GM18517 (cell line): ENCODE measurements at regions not wholly inside any gene's neighbourhood (a gene's known extent, or its start where the extent isn't known, plus 50 kb on each side); places are given as distances from the start of the nearest gene placed in this dataset.
"Not testable (repeated sequence)": the region's sequence is repeated elsewhere in the genome, so short reads cannot be mapped to it uniquely, and the experiment has no call there.

Experiments
- ATAC-seq: cut with Tn5 transposase; IDR thresholded peaks from one replicate; pipeline ENCODE4 v1.9.1; 2021; ENCODE audit warnings: mild to moderate bottlenecking, moderate library complexity; ENCODE audit not compliant: unreplicated experiment

DNA sequence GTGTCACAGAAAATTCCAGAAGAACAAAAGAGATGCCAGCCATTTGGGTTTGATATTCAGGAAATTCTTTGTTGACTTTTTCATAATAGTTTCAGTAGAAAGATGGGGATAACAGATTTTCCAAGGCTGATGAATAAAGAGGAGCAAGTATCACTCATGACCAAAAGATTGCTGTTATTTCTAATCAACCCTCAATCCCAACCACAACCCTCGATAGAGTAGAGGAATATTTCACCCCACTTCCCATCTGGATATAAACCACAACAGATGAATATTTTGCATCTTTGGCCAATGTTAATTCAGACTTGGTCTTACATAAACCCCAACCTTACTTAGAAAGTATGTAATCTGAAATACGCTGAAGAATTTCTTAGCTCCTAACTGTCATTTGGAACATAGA is 232.4 kb downstream of the SEC16B start:
- ATAC-seq: no peak

DNA sequence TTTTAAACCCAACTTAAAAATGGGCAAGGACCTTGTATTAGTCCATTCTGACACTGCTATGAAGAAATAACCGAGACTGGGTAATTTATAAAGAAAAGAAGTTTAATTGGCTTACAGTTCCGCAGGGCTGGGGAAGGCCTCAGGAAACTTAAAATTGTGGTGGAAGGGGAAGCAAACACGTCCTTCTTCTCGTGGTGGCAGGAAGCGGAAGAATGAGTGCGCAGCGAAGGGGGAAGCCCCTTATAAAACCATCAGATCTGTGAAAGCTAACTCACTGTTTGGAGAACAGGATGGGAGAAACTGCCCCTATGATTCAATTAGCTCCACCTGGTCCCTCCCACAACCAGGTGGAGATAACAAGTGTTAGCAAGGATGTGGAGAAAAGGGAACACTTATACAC is 237.7 kb downstream of the SEC16B start:
- no peak for ATAC-seq

DNA sequence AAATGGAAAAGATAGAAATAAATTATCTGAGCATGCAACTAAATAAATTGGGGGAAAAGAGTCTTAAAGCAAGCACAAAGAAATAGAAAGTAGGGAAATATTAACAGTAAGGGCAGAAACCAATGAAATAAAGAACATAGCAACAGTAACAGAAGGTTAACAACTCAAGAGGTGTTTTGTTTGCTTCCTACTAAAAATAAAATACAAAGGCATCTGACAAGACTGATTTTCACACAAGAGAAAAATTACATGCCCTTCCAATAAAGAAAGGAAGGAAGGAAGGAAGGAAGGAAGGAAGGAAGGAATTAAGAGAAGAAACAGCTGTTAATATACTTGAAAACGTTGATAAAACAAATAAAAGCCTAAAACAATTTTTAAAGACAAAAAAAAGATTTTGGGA is 240.2 kb downstream of the SEC16B start:
- no peak for ATAC-seq

DNA sequence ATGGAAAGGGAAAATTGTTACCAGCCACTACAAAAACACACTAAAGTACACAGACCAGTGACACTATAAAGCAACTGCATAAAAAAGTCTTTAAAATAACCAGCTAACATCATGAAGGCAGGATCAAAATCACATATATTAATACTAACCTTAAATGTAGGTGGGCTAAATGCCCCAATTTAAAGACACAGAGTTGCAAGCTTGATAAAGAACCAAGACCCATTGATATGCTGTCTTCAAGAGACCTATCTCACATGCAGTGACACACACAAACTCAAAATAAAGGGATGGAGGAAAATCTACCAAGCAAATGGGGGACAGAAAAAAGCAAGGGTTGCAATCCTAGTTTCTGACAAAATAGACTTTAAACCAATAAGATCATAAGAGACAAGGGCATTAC is 246.3 kb downstream of the SEC16B start:
- no peak for ATAC-seq

DNA sequence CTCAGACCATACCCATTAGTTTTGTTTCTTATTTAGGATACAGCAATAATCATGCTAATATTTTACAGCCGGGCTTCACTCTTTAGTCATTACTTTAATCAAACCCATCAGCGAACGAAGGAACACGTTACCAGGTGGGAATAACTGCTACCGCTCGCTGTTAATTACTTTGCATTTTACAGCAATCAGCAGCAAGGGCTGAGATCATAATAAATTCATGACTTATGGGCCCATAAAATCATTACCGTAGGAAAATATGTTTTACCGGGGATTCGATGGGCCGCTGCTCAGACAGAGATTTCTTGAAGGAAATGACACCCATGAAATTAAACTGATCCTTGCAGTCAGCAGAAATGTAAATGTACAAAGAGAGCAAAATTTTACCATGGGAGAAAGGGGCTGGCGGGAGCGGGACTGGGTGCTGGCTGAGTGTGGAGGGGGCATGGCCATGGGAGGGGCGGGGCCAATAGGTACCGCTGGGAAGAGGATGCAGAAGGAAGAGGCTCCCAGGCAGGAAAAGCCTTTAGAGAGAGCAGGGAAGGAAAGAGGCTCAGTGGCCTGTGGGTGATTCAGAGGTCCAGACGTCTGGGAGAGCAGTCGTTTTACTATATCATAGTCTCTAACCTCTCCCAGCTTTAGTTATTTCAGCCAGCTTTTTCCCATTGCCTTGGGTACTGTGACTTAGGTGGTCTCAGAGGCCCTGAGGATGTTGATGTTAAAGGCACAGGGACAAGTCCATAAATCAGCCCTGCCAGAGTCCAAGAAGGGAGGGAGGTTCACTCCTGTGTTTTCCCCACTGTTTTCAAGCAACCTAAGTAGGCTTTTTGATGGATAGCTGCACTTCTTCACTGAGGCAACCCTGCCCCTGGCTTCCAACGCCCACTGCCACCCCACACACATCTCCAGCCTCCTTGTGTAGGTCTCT is 258.9 kb downstream of the SEC16B start:
- ATAC-seq: no peak

DNA sequence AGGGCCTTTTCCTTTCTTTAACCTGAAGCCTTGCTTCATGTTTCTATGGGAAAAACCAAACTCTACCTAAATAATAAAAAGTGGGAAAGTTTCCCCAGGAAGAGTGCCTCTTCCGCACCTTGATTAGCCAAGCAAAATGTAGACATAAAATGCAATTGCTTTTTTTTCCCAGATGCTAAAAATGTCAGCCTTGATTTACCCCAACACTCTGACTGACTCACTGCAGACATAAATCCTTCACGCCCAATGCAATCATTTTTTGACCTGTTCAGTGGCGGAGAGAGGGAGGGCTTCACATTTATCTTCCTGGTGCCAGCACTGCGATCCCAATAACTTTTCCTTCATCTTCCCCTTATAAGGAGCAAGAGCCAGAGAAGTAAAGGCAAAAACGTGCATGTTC is 261.5 kb downstream of the SEC16B start:
- no peak for ATAC-seq

DNA sequence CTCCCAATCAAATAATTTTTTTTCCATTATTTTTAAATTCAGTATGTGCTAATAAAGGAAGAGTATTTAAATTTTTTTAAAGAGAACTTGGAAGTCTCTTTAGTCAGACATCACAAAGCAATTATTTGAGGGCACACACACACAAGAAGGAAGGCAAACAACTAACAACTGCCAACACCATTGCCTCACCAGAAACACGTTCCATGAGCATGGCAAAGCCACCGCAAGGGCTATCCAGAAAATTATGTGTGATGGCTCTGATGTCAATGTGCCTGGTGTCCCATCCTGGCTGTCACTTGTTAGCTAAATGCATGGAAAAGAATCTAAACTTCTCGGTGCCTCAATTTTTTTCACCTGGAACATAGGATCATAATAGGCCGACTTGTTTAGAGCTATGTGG is 262.9 kb downstream of the SEC16B start:
- ATAC-seq: no peak

DNA sequence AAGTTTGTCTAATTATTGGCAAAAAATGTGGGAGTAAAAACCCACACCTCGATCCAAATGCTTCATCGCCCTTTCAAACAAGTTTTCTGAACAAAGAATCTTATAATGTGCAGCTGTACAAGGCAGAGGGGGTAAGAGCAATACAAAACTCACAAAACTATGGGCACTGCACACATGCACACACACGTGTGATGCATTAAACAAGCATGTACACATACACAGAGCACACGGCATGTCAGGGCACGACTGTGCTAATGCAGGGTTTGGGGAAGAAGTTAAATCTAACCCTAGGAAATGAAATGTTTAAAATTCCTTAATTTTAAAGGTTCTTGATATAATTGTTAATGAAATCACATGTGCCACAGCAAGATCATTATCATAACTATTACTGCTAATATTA is 264.0 kb downstream of the SEC16B start:
- ATAC-seq: no peak

DNA sequence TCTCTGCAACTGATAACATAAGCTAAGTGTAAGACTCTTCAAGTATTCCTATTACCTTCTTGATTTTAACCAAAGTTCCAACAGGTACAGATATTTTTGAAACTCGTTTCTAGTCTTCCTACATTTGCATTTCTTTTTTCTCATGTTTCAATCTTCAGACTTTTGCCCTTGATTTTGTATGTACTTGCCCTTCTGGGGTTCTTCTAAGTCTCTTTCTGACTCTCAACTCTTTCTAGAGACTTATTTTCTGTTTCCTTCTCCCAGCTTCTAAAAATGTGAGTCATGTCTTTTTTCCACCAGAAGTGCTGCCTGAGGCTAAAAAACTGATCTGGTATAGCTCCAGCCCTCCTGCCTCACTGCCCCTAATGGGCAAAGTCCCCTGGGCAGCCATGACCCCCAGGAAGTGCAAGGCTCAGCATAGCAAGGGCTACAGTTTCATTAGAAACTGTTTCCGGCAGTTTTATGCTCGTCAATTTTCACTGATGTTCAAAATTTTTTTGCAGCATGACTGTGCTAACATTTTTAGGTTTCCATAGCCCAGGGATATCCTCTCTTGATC is 265.9 kb downstream of the SEC16B start:
- ATAC-seq: no peak

DNA sequence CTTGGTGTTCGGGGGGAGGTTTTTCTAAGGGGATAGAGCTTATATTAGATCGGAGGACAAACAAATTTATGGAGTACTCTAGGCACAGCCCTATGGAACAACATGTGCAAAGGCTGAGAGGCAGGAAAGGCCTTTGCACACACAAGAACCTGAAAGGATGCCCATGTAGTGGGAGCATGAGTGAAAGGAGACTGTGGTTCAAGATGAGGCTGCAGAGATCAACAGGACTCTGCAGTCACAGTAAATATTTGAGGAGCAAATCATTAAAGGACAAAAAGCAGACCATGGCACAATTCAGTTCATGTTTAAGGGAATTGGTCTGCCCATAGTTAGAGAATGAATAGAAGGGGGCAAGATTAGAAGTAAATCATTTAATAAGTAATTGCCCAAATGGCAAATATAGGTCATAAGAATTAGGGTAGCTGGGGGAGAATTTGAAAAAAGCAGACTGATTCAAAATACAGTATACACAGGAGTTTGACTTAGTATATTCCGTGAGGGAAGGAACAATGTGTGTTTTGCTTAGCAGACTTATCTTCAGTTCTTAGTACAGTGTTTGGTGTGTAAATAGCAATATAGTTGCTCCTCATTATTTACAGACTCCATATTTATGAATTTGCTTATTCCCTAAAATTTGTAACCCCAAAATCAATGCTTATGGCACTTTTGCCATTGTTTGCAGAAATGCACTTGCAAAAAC is 268.1 kb downstream of the SEC16B start:
- no peak for ATAC-seq

DNA sequence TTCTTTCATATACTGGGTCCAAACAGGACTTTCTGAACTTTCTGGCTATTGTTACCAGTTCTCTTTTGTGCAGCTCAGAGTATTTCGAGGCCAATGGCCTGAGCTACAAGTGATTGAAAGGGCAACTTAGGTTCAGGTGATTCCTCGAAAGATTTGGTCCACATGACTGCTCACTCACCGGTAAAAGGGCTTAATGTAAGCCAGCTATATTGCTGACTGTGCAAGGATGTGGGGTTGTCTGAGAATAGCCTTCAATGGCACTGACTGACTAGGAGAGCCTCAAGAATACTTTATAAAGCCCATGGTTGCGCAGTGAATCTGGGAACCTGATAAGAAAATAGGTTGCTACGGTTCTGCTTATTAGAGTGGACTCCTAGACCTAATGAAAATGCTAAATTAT is 269.0 kb downstream of the SEC16B start:
- ATAC-seq: no peak

DNA sequence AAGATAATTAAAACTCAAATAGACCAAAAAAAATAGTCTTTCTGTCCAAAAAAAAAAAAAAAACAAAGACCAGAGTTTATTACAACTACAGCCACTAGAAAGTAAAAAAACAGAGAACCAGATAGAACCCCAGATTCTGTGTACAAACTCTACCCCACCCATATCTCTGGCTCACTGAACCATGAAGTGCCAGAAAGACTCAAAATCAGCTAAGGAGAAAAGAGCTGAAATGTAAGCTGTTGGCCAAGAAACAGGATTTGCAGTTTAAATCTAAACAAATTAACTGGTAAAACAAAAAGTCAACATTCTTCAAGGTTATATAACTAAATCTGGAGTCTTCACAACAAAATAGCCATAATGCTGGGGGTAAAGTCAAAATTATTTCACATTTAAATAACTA is 278.9 kb downstream of the SEC16B start:
- ATAC-seq: no peak

DNA sequence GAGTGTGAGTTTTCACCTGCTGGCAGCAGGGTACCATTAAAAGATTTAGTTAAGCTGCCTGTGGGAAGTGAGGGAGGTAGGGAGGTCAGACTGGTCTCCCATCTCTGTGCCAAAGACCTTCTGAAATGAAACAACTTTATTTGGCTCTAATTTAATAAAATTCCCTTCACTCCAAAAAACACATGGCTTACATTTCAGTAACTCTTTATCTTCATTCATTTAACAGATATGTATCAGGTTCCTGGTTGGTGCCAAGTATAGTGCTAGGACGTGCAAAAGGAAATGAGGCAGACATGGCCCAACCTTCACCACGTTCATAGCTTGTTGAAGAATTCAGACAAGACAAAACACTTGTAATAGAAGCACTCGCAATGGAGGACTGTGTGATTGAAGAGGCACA is 282.3 kb downstream of the SEC16B start:
- no peak for ATAC-seq

DNA sequence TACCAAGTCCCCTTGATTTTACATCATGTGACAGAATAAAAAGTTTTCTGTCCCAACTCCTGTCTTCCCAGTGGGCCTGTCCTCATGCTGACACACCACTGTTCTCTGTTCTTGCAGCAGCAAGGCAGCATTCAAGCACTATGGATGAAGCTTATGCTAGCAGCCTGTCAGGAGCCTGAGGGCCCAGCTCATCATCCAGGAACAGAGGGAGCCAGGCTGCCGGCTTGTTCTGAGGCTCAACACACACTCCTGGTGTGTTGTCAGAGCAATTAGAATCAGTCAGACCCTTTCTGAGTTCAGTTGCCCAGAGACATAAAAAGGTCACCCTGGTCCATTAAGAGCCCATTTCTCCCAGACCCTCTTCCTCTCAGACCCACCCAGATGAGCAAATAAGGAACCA is 282.9 kb downstream of the SEC16B start:
- no peak for ATAC-seq

DNA sequence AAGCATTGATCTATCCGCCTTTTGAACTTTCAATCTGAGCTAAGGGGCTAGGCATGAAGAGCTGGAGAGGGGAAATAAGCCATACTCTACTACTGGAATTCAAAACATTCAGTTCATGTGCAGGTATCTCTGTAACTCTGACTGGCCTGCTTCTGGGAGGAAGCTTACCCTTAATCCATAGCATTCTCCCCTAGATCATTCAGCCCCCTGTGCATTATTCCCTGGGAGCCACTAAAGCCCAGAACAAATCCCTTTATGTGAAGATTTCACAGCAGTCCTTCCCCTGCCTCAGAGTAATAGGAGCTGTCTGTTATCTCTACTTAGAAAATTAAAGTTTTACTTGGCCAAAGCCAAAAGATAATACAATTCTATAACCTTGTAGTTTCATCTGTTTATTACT is 300.7 kb downstream of the SEC16B start:
- ATAC-seq: no peak

DNA sequence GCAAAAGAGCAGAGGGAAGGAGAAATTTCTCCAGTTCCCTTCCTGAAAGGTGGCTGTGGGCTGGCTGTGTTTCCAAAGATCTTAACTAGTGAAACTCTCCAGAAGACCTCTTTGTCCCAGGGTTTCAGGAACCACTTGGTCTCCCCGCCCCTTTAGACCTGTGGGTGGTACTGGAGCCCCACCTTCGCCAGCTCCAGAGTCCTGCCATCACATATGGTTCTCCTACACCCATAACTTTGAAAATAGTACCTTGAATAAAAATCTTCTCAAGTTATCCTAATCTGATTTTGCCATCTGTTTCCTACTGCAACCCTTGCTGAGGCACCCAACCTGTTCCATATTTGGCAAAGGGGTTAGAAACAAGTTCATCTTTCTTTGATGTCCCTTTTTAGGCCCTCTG is 303.9 kb downstream of the SEC16B start:
- ATAC-seq: no peak

DNA sequence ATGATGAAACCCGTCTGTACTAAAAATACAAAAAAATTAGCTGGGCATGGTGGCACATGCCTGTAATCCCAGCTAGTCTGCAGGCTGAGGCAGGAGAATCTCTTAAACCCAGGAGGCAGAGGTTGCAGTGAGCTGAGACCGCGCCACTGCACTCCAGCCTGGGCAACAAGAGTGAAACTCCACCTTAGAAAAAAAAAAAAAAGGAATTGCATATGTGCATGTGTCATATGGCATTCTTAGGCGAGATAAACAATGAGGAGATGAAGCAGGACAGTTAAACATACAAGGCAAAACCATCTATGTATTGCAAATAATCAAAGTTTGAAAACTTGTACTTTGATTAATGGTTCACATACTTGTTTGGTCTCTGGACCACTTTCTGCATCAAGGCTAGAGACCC is 305.1 kb downstream of the SEC16B start:
- ATAC-seq: not testable (repeated sequence)

DNA sequence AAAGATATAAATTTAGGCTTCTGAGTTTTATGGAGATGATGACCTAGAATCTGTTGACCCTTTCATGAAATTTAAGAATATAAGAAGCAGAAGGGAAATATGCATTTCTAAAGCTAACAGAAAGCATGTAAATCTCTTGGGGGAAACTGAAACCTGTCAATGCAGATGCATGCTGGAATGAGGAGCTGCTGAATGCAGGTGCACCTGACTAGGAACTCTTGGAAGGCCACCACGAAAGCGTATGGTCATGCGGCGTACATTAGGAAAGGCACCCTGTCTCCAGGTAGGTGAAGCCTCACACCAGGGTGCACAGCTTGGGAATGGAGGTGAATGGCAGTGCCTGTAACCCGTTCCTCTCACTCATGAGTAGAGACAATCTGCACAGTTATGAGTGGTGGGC is 309.7 kb downstream of the SEC16B start:
- no peak for ATAC-seq

DNA sequence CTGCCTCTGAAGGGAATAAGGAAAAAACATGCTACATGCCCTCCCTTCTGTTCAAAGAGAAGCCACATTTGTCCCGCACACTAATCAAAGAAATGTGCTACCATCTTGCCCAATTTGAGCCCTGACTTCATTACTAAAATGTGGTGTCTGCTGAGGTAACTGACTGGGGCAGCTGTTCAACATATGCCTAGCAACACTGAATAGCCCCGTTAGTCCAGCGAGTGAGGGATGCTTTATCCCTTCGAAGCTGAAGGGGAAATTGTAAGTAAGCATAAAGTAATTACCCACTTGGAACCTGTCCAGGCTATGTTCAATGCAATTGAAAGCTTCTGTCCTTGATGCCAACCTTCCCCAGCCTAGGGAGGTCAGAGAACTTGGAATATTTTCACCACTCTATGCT is 310.6 kb downstream of the SEC16B start:
- no peak for ATAC-seq

DNA sequence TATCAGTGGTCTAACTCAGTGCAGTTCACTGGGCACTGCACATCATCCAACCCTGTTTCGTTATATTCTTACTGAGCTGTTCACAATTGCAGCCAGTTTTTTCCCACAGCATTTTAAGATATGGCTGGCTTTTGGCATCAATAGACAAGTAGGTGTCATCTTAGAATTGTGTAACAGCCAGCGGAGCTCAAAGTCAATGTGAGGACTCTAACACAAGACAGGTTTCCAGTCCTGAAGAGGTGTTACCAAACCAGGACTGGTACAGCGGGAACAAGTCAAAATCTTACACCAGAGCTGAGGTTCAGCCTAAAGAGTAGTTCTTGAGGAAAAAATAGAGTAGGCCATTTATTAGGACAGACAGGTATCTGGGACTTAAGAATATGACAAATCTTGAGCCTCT is 313.3 kb downstream of the SEC16B start:
- ATAC-seq: no peak

DNA sequence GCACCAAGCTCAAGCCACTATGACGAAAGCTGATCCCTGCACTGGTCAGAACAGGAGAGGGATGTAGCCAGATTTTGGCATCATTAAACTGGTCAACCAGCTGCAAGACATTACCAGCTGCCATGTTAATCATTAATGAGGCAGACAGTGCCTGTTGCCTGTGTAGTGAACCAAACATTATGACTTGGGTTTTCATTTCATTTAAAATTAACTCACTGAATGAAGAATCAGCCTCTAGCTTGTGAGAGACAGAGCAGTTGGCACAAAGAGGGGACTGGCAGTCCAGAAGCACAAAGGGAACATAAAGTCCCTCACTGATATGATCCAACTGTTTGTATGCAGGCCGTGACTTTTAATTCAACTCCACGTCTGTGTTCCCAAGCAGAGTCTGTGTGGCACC is 318.9 kb downstream of the SEC16B start:
- ATAC-seq: no peak

DNA sequence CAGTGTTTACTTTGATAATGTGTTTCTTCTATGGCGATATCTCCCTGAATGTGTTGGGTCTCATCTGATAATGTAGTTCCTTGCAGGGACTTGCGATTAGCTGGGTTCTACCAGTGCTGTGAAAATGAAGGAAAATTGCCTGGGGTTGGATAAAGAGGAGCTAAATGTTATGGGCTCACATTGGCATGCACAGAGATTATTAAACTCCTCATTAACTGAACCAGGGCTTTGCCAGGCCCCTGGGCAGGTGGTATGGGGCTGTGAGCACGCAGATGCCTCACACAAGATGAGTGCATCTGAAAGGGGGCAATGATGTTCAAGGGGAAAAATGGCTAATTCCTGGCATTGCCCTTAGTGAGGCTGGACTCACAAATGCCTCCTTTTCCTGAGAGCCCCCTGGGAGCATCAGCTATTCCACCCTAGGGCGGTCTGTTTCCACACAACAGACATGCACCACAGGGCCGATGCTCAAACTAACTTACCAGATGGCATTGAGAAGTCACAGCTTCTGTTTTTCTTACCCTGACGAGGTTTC is 321.1 kb downstream of the SEC16B start:
- ATAC-seq: no peak
